ENCODE measurements at regions not wholly inside any gene's neighbourhood (a gene's known extent, or its start where the extent isn't known, plus 50 kb on each side); places are given as distances from the start of the nearest gene placed in this dataset.

DNA sequence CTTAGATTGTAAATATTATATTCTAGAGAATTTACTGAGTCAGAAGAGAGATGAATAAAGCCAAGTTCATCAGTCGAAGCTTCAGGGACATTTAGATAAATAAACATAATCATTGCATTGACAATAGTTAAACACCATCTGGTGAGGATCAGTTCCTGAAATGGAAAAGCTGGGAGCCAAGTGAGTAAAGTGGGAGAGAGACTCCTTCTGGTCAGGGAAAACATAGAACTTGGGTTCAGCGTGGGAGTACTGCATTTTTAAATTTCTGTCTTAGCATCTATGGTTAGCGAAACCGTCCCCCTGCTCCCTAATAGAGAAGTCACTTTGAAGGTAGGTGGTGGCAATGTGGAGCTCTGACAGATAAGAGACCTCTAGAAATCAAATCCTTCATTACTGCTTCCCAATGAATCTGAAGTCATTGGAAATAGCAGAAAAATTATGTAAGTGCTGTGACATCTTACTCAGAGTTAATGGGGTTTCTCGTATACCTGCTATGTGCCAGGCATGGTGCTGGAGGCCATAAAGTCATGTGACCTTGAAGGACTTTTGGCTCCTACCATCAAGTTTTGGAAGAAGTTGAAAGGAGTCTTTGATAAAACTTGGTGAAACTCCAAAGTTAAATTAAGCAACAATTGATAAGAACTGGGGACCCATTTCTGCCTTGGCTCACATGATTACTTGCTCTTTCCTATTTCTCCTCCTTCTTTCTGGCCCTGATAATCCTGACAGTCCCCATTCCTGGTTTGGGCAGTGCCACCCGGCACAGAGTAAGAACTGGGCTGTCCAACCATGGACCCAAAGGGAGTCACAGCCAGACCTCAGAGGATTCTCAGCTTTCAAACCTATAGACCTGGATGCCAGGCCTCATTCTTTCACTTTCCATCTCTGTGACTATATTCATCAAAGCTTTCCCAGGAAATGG, 211.2 kb downstream of the C7orf25 start:
- no peak for TF ChIP-seq POLR2A (IDR thresholded peaks at IDR 0.05)
- TF ChIP-seq, protein P1, sequence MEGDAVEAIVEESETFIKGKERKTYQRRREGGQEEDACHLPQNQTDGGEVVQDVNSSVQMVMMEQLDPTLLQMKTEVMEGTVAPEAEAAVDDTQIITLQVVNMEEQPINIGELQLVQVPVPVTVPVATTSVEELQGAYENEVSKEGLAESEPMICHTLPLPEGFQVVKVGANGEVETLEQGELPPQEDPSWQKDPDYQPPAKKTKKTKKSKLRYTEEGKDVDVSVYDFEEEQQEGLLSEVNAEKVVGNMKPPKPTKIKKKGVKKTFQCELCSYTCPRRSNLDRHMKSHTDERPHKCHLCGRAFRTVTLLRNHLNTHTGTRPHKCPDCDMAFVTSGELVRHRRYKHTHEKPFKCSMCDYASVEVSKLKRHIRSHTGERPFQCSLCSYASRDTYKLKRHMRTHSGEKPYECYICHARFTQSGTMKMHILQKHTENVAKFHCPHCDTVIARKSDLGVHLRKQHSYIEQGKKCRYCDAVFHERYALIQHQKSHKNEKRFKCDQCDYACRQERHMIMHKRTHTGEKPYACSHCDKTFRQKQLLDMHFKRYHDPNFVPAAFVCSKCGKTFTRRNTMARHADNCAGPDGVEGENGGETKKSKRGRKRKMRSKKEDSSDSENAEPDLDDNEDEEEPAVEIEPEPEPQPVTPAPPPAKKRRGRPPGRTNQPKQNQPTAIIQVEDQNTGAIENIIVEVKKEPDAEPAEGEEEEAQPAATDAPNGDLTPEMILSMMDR (IDR thresholded peaks at IDR 0.05) = no peak
